ENCODE measurements at regions not wholly inside any gene's neighbourhood (a gene's known extent, or its start where the extent isn't known, plus 50 kb on each side); places are given as distances from the start of the nearest gene placed in this dataset.

- H3K4me1 Mint-ChIP-seq (ENCODE audit: low read depth, unreplicated experiment), result no peaks in the 10 kb centered on the region
- H3K9me3 Mint-ChIP-seq (ENCODE audit: low read depth, unreplicated experiment), result peaks cover 10% of the 10 kb centered on the region
- BruUV-seq (replicated peaks), result no TSS peak
- CTCF ChIA-PET, result no interaction called here
- H3K36me3 Mint-ChIP-seq (ENCODE audit: insufficient read depth, unreplicated experiment), result no peaks in the 10 kb centered on the region
- no peaks in the 10 kb centered on the region for H3K27me3 Mint-ChIP-seq (ENCODE audit: unreplicated experiment)
- intact Hi-C loops (cut with micrococcal nuclease; ENCODE audit: unreplicated experiment), result no loop called here
- no peak overlapping the region for H3K27ac Mint-ChIP-seq (ENCODE audit: unreplicated experiment)
- DNase-seq, result no peak
- no peak for TF ChIP-seq CTCF (IDR thresholded peaks at IDR 0.05; ENCODE audit: unreplicated experiment)
- H3K4me3 Mint-ChIP-seq (ENCODE audit: low read depth, unreplicated experiment), result no peak overlapping the region
Measured at GRCh38 chr12:115421350-115421749, 737.4 kb upstream of the TBX3 start.

DNA sequence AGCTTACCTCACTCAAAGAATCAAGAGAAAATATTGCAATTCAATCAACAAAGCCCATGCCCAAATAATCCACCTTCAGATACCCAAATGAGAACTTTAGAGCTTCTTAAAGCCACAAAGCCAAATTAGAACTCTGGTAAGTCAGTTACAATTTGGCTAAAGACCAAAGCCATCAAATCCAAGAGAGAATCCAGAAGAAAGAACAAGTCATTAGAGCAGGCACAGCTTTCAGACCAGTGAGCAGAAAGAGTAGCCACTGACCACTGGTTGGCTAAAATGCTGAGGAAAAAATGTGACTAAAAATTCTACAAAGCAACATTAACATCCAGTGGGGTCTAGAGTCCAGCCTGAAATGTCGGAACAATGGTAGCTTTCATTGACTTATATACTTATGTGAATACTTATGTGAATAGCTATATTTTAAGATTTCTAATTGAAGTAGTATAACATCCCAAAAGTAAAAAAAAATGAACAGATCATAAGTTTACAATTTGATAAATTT is 735.2 kb upstream of the TBX3 start:
- intact Hi-C loops (cut with micrococcal nuclease; ENCODE audit: unreplicated experiment), result no loop called here
- H3K9me3 Mint-ChIP-seq (ENCODE audit: low read depth, unreplicated experiment), result peaks cover 12% of the 10 kb centered on the region
- H3K4me1 Mint-ChIP-seq (ENCODE audit: low read depth, unreplicated experiment), result no peaks in the 10 kb centered on the region
- no peak for DNase-seq
- H3K27ac Mint-ChIP-seq (ENCODE audit: unreplicated experiment), result no peak overlapping the region
- no TSS peak for BruUV-seq (replicated peaks)
- CTCF ChIA-PET, result no interaction called here
- TF ChIP-seq CTCF (IDR thresholded peaks at IDR 0.05; ENCODE audit: unreplicated experiment), result no peak
- H3K36me3 Mint-ChIP-seq (ENCODE audit: insufficient read depth, unreplicated experiment), result no peaks in the 10 kb centered on the region
- no peaks in the 10 kb centered on the region for H3K27me3 Mint-ChIP-seq (ENCODE audit: unreplicated experiment)
- H3K4me3 Mint-ChIP-seq (ENCODE audit: low read depth, unreplicated experiment), result no peak overlapping the region

- Mint-ChIP-seq H3K4me3 (ENCODE audit: low read depth, unreplicated experiment) (no peak overlapping the region), H3K4me1 (ENCODE audit: low read depth, unreplicated experiment) (no peaks in the 10 kb centered on the region), H3K9me3 (ENCODE audit: low read depth, unreplicated experiment) (peaks cover 12% of the 10 kb centered on the region), H3K36me3 (ENCODE audit: insufficient read depth, unreplicated experiment) (no peaks in the 10 kb centered on the region), H3K27ac (ENCODE audit: unreplicated experiment) (no peak overlapping the region), H3K27me3 (ENCODE audit: unreplicated experiment) (no peaks in the 10 kb centered on the region)
- CTCF ChIA-PET, result no interaction called here
- no peak for TF ChIP-seq CTCF (IDR thresholded peaks at IDR 0.05; ENCODE audit: unreplicated experiment)
- no TSS peak for BruUV-seq (replicated peaks)
- DNase-seq, result no peak
- intact Hi-C loops (cut with micrococcal nuclease; ENCODE audit: unreplicated experiment), result no loop called here
Measured at GRCh38 chr12:115417610-115418009, 733.6 kb upstream of the TBX3 start.

- H3K4me1 Mint-ChIP-seq (ENCODE audit: low read depth, unreplicated experiment), result no peaks in the 10 kb centered on the region
- H3K9me3 Mint-ChIP-seq (ENCODE audit: low read depth, unreplicated experiment), result peaks cover 12% of the 10 kb centered on the region
- TF ChIP-seq CTCF (IDR thresholded peaks at IDR 0.05; ENCODE audit: unreplicated experiment), result no peak
- no peaks in the 10 kb centered on the region for H3K36me3 Mint-ChIP-seq (ENCODE audit: insufficient read depth, unreplicated experiment)
- BruUV-seq (replicated peaks), result no TSS peak
- CTCF ChIA-PET, result no interaction called here
- no peak overlapping the region for H3K27ac Mint-ChIP-seq (ENCODE audit: unreplicated experiment)
- H3K27me3 Mint-ChIP-seq (ENCODE audit: unreplicated experiment), result no peaks in the 10 kb centered on the region
- intact Hi-C loops (cut with micrococcal nuclease; ENCODE audit: unreplicated experiment), result no loop called here
- DNase-seq, result no peak
- H3K4me3 Mint-ChIP-seq (ENCODE audit: low read depth, unreplicated experiment), result no peak overlapping the region
Measured at GRCh38 chr12:115416869-115417268, 732.9 kb upstream of the TBX3 start.

All from Calu3 (cell line).